ENCODE measurements at regions not wholly inside any gene's neighbourhood (a gene's known extent, or its start where the extent isn't known, plus 50 kb on each side); places are given as distances from the start of the nearest gene placed in this dataset.

DNA sequence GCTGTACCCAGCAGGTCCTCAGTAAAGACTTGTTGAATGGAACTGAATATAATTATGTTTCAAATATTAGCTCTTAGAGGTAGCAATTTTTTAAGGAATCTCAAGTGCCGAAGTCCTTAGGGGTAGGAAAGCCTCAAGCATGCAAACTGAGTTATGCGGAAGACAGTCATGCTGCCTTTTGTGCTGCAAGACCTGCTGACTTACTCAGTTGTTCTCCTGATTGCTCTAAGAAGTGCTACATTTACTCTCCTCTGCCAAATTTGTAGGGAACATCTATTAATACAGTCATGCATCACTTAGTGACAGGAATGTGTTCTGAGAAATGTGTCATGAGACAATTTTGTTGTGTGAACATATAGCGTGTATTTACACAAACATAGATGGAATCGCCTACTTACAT, 325.6 kb upstream of the AZI2 start:
- Histone ChIP-seq H2AFZ (ENCODE audit: low read depth, low read length, severe bottlenecking) (no peak overlapping the region), H3F3A (ENCODE audit: insufficient read depth) (no peaks in the 10 kb centered on the region), H3K4me2 (ENCODE audit: low read depth, low read length, poor library complexity, severe bottlenecking) (no peak overlapping the region), H3K79me2 (ENCODE audit: insufficient read depth, low read length) (no peaks in the 10 kb centered on the region), H3K9me2 (replicated peaks; ENCODE audit: insufficient read depth, low read length) (no peaks in the 10 kb centered on the region), H3K27me3 (ENCODE audit: low read length) (no peaks in the 10 kb centered on the region), H3K9ac (ENCODE audit: low read length) (no peak overlapping the region), H3K27ac (ENCODE audit: low read depth, low read length) (no peak overlapping the region), H3K9me3 (ENCODE audit: insufficient read depth, low read length) (no peaks in the 10 kb centered on the region), H3K36me3 (ENCODE audit: low read length) (no peaks in the 10 kb centered on the region), H3K4me3 (ENCODE audit: insufficient read depth, low read length, poor library complexity, severe bottlenecking) (no peak overlapping the region), H4K20me1 (ENCODE audit: low read depth, low read length) (no peaks in the 10 kb centered on the region)
- TF ChIP-seq, protein P1, sequence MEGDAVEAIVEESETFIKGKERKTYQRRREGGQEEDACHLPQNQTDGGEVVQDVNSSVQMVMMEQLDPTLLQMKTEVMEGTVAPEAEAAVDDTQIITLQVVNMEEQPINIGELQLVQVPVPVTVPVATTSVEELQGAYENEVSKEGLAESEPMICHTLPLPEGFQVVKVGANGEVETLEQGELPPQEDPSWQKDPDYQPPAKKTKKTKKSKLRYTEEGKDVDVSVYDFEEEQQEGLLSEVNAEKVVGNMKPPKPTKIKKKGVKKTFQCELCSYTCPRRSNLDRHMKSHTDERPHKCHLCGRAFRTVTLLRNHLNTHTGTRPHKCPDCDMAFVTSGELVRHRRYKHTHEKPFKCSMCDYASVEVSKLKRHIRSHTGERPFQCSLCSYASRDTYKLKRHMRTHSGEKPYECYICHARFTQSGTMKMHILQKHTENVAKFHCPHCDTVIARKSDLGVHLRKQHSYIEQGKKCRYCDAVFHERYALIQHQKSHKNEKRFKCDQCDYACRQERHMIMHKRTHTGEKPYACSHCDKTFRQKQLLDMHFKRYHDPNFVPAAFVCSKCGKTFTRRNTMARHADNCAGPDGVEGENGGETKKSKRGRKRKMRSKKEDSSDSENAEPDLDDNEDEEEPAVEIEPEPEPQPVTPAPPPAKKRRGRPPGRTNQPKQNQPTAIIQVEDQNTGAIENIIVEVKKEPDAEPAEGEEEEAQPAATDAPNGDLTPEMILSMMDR (IDR thresholded peaks at IDR 0.05; ENCODE audit: insufficient read depth, low read length, poor library complexity, severe bottlenecking) = no peak
- no peak for TF ChIP-seq EZH2phosphoT487 (conservative IDR thresholded peaks at IDR 0.05; ENCODE audit: low read length)

DNA sequence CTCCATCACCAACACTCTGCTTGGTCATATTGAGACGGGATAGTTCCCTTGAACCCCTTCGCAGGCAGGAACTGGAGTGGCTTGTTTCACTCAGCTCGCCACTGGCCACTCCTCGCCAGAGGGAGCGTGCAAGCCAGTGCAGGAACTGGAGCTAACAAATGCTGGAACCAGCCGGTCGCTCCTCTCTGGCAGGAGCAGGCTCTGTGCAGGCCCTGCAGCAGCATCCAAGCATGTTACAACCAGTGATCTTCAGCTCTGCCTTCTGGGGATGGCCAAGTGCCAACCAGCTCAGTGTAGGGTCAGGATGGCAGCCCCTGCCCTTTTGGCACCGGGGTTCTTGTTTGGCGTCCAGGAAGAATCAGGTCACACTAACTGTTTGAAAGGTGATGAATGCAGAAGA, 329.0 kb upstream of the AZI2 start:
- H3K9ac ChIP-seq (ENCODE audit: low read length) = no peak overlapping the region
- no peaks in the 10 kb centered on the region for H3K79me2 ChIP-seq (ENCODE audit: insufficient read depth, low read length)
- no peaks in the 10 kb centered on the region for H3F3A ChIP-seq (ENCODE audit: insufficient read depth)
- no peak overlapping the region for H3K4me3 ChIP-seq (ENCODE audit: insufficient read depth, low read length, poor library complexity, severe bottlenecking)
- no peak overlapping the region for H3K27ac ChIP-seq (ENCODE audit: low read depth, low read length)
- H3K4me2 ChIP-seq (ENCODE audit: low read depth, low read length, poor library complexity, severe bottlenecking) = no peak overlapping the region
- no peaks in the 10 kb centered on the region for H4K20me1 ChIP-seq (ENCODE audit: low read depth, low read length)
- no peaks in the 10 kb centered on the region for H3K9me3 ChIP-seq (ENCODE audit: insufficient read depth, low read length)
- H3K36me3 ChIP-seq (ENCODE audit: low read length) = no peaks in the 10 kb centered on the region
- H3K27me3 ChIP-seq (ENCODE audit: low read length) = no peaks in the 10 kb centered on the region
- H3K9me2 ChIP-seq (replicated peaks; ENCODE audit: insufficient read depth, low read length) = no peaks in the 10 kb centered on the region
- no peak overlapping the region for H2AFZ ChIP-seq (ENCODE audit: low read depth, low read length, severe bottlenecking)
- TF ChIP-seq, protein P1 (IDR thresholded peaks at IDR 0.05; ENCODE audit: insufficient read depth, low read length, poor library complexity, severe bottlenecking) = no peak
- TF ChIP-seq EZH2phosphoT487 (conservative IDR thresholded peaks at IDR 0.05; ENCODE audit: low read length) = no peak

DNA sequence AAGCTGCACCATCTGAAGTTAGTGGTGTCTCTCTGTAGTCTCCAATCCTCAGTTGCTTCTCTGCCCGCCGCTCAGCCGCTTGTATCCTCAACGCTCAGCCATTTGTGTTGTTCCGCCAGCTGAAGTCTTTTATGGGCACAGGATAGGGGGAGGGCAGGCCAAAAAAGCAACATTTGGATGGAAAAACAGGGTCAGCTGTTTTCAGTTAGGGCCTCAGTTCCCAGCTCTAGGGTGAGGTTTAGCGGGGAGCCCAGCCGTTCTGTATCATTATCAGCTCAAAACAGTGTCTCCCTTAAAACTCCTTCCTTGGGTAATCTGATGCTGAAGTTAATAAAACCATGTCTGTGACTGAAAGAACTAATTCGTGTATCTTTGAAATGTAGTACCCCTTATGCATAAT, 329.5 kb upstream of the AZI2 start:
- no peak overlapping the region for H2AFZ ChIP-seq (ENCODE audit: low read depth, low read length, severe bottlenecking)
- no peaks in the 10 kb centered on the region for H3K9me2 ChIP-seq (replicated peaks; ENCODE audit: insufficient read depth, low read length)
- no peaks in the 10 kb centered on the region for H3K27me3 ChIP-seq (ENCODE audit: low read length)
- no peak overlapping the region for H3K9ac ChIP-seq (ENCODE audit: low read length)
- no peak overlapping the region for H3K27ac ChIP-seq (ENCODE audit: low read depth, low read length)
- H3F3A ChIP-seq (ENCODE audit: insufficient read depth) = no peaks in the 10 kb centered on the region
- TF ChIP-seq, protein P1 (IDR thresholded peaks at IDR 0.05; ENCODE audit: insufficient read depth, low read length, poor library complexity, severe bottlenecking) = no peak
- TF ChIP-seq EZH2phosphoT487 (conservative IDR thresholded peaks at IDR 0.05; ENCODE audit: low read length) = no peak
- no peaks in the 10 kb centered on the region for H4K20me1 ChIP-seq (ENCODE audit: low read depth, low read length)
- no peak overlapping the region for H3K4me3 ChIP-seq (ENCODE audit: insufficient read depth, low read length, poor library complexity, severe bottlenecking)
- H3K36me3 ChIP-seq (ENCODE audit: low read length) = no peaks in the 10 kb centered on the region
- no peaks in the 10 kb centered on the region for H3K79me2 ChIP-seq (ENCODE audit: insufficient read depth, low read length)
- no peak overlapping the region for H3K4me2 ChIP-seq (ENCODE audit: low read depth, low read length, poor library complexity, severe bottlenecking)
- no peaks in the 10 kb centered on the region for H3K9me3 ChIP-seq (ENCODE audit: insufficient read depth, low read length)

DNA sequence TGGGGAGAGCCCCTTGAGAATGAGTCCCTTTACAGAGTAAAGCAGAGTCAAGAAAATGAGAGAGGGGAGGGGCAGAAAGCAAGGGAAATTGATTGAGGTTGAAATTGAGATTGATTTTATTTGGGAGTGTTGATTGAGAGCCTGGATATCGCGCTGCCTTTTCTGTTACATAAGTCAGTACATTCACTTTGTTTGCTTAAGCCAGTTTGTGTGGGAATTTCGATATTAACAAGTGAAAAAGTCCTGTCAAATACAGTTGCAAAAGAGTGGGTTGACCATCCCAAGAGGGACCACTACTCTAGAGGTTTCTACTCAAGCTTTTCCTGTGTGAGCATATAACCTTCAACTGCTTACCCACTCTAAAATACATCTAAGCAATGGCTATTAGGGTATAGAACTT, 331.4 kb upstream of the AZI2 start:
- Histone ChIP-seq H4K20me1 (ENCODE audit: low read depth, low read length) (no peaks in the 10 kb centered on the region), H3K9ac (ENCODE audit: low read length) (no peak overlapping the region), H3F3A (ENCODE audit: insufficient read depth) (no peaks in the 10 kb centered on the region), H3K79me2 (ENCODE audit: insufficient read depth, low read length) (no peaks in the 10 kb centered on the region), H3K9me2 (replicated peaks; ENCODE audit: insufficient read depth, low read length) (no peaks in the 10 kb centered on the region), H3K9me3 (ENCODE audit: insufficient read depth, low read length) (no peaks in the 10 kb centered on the region), H3K27ac (ENCODE audit: low read depth, low read length) (no peak overlapping the region), H3K4me2 (ENCODE audit: low read depth, low read length, poor library complexity, severe bottlenecking) (no peak overlapping the region), H3K27me3 (ENCODE audit: low read length) (no peaks in the 10 kb centered on the region), H2AFZ (ENCODE audit: low read depth, low read length, severe bottlenecking) (no peak overlapping the region), H3K36me3 (ENCODE audit: low read length) (no peaks in the 10 kb centered on the region), H3K4me3 (ENCODE audit: insufficient read depth, low read length, poor library complexity, severe bottlenecking) (no peak overlapping the region)
- TF ChIP-seq EZH2phosphoT487 (conservative IDR thresholded peaks at IDR 0.05; ENCODE audit: low read length) = no peak
- TF ChIP-seq, protein P1 (IDR thresholded peaks at IDR 0.05; ENCODE audit: insufficient read depth, low read length, poor library complexity, severe bottlenecking) = no peak
